ENCODE measurements at regions not wholly inside any gene's neighbourhood (a gene's known extent, or its start where the extent isn't known, plus 50 kb on each side); places are given as distances from the start of the nearest gene placed in this dataset.

DNA sequence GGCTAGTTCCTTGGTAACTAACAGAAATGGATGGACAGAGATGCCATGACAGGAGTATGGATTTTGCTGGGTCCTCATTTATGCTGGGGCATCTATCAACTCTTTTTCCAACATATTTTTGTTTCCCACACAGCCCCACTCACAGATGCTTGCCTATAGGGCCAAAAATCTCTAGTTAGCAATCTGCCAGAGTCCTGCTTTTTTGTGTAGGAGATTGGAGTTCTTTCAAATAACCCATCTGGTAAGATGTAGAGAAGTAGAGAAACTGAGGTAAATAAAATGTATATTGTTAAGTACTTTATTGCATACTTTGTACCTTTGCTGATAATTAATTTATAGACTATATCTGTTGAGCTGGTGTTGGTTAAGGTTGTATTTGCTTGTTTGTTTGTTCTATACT is 456.5 kb upstream of the GOLIM4 start:
- no peaks in the 10 kb centered on the region for H3K79me2 ChIP-seq (replicated peaks; ENCODE audit: insufficient read depth, low read length)
- no peaks in the 10 kb centered on the region for H3F3A ChIP-seq (ENCODE audit: insufficient read depth, low read length, poor library complexity, severe bottlenecking)
- no peak overlapping the region for H3K4me3 ChIP-seq (ENCODE audit: low read length)
- H3K27me3 ChIP-seq (ENCODE audit: insufficient read depth, low read depth, low read length): no peaks in the 10 kb centered on the region
- no peak overlapping the region for H3K27ac ChIP-seq (ENCODE audit: low read length)
- H3K9me2 ChIP-seq (ENCODE audit: insufficient read depth, low read length): no peaks in the 10 kb centered on the region
- H3K9me3 ChIP-seq (ENCODE audit: low read length): no peaks in the 10 kb centered on the region
- no peak overlapping the region for H3K9ac ChIP-seq (ENCODE audit: low read length)
- H3K4me2 ChIP-seq (ENCODE audit: low read length): no peak overlapping the region
- H4K20me1 ChIP-seq (ENCODE audit: insufficient read depth): no peaks in the 10 kb centered on the region
- TF ChIP-seq POLR2AphosphoS5 (IDR thresholded peaks at IDR 0.05) (no peak), EZH2 (IDR thresholded peaks at IDR 0.05; ENCODE audit: borderline replicate concordance, insufficient read depth, low read length, poor library complexity, severe bottlenecking) (no peak), TAF1 (IDR thresholded peaks at IDR 0.05; ENCODE audit: low read depth) (no peak), RAD21 (conservative IDR thresholded peaks at IDR 0.05) (no peak), EP300 (conservative IDR thresholded peaks at IDR 0.05; ENCODE audit: poor library complexity, severe bottlenecking) (no peak), MXI1 (conservative IDR thresholded peaks at IDR 0.05; ENCODE audit: poor library complexity, severe bottlenecking) (no peak), SMC3 (conservative IDR thresholded peaks at IDR 0.05; ENCODE audit: poor library complexity) (no peak)
- TF ChIP-seq, protein P1, sequence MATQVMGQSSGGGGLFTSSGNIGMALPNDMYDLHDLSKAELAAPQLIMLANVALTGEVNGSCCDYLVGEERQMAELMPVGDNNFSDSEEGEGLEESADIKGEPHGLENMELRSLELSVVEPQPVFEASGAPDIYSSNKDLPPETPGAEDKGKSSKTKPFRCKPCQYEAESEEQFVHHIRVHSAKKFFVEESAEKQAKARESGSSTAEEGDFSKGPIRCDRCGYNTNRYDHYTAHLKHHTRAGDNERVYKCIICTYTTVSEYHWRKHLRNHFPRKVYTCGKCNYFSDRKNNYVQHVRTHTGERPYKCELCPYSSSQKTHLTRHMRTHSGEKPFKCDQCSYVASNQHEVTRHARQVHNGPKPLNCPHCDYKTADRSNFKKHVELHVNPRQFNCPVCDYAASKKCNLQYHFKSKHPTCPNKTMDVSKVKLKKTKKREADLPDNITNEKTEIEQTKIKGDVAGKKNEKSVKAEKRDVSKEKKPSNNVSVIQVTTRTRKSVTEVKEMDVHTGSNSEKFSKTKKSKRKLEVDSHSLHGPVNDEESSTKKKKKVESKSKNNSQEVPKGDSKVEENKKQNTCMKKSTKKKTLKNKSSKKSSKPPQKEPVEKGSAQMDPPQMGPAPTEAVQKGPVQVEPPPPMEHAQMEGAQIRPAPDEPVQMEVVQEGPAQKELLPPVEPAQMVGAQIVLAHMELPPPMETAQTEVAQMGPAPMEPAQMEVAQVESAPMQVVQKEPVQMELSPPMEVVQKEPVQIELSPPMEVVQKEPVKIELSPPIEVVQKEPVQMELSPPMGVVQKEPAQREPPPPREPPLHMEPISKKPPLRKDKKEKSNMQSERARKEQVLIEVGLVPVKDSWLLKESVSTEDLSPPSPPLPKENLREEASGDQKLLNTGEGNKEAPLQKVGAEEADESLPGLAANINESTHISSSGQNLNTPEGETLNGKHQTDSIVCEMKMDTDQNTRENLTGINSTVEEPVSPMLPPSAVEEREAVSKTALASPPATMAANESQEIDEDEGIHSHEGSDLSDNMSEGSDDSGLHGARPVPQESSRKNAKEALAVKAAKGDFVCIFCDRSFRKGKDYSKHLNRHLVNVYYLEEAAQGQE (IDR thresholded peaks at IDR 0.05; ENCODE audit: borderline replicate concordance): no peak
- TF ChIP-seq, protein P2, sequence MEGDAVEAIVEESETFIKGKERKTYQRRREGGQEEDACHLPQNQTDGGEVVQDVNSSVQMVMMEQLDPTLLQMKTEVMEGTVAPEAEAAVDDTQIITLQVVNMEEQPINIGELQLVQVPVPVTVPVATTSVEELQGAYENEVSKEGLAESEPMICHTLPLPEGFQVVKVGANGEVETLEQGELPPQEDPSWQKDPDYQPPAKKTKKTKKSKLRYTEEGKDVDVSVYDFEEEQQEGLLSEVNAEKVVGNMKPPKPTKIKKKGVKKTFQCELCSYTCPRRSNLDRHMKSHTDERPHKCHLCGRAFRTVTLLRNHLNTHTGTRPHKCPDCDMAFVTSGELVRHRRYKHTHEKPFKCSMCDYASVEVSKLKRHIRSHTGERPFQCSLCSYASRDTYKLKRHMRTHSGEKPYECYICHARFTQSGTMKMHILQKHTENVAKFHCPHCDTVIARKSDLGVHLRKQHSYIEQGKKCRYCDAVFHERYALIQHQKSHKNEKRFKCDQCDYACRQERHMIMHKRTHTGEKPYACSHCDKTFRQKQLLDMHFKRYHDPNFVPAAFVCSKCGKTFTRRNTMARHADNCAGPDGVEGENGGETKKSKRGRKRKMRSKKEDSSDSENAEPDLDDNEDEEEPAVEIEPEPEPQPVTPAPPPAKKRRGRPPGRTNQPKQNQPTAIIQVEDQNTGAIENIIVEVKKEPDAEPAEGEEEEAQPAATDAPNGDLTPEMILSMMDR (IDR thresholded peaks at IDR 0.05; ENCODE audit: poor library complexity, severe bottlenecking): no peak
- H3K36me3 ChIP-seq (ENCODE audit: insufficient read depth, low read length): no peaks in the 10 kb centered on the region
- H2AFZ ChIP-seq (ENCODE audit: low read depth, low read length): no peak overlapping the region

DNA sequence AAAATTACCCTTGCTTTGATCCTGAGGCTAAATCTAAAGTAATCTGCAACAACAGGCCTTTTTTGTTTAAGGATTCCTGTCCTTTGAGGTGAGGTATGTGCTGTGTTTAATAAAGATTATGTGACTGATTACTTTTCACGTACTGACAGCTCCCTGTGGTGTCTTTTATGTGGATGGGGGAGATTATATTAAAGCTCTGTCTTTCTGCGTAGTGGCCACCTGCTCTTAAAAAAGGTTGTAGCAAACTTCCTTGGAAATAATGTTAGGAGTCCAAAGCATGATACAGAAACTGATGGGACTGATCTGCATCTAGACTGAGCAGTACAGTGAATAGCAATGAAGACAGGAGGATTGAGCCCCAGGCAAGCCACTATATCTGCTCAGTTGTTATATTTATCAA is 453.0 kb upstream of the GOLIM4 start:
- TF ChIP-seq EZH2 (IDR thresholded peaks at IDR 0.05; ENCODE audit: borderline replicate concordance, insufficient read depth, low read length, poor library complexity, severe bottlenecking): no peak
- TF ChIP-seq, protein P2 (IDR thresholded peaks at IDR 0.05; ENCODE audit: poor library complexity, severe bottlenecking): no peak
- TF ChIP-seq, protein P1 (IDR thresholded peaks at IDR 0.05; ENCODE audit: borderline replicate concordance): no peak
- TF ChIP-seq EP300 (conservative IDR thresholded peaks at IDR 0.05; ENCODE audit: poor library complexity, severe bottlenecking): no peak
- TF ChIP-seq RAD21 (conservative IDR thresholded peaks at IDR 0.05): no peak
- TF ChIP-seq TAF1 (IDR thresholded peaks at IDR 0.05; ENCODE audit: low read depth): no peak
- TF ChIP-seq SMC3 (conservative IDR thresholded peaks at IDR 0.05; ENCODE audit: poor library complexity): no peak
- no peaks in the 10 kb centered on the region for H3F3A ChIP-seq (ENCODE audit: insufficient read depth, low read length, poor library complexity, severe bottlenecking)
- no peaks in the 10 kb centered on the region for H3K9me2 ChIP-seq (ENCODE audit: insufficient read depth, low read length)
- H3K9ac ChIP-seq (ENCODE audit: low read length): no peak overlapping the region
- H3K36me3 ChIP-seq (ENCODE audit: insufficient read depth, low read length): no peaks in the 10 kb centered on the region
- no peak overlapping the region for H3K4me3 ChIP-seq (ENCODE audit: low read length)
- no peak overlapping the region for H3K27ac ChIP-seq (ENCODE audit: low read length)
- no peaks in the 10 kb centered on the region for H4K20me1 ChIP-seq (ENCODE audit: insufficient read depth)
- H3K9me3 ChIP-seq (ENCODE audit: low read length): no peaks in the 10 kb centered on the region
- H3K27me3 ChIP-seq (ENCODE audit: insufficient read depth, low read depth, low read length): no peaks in the 10 kb centered on the region
- H3K79me2 ChIP-seq (replicated peaks; ENCODE audit: insufficient read depth, low read length): no peaks in the 10 kb centered on the region
- H2AFZ ChIP-seq (ENCODE audit: low read depth, low read length): no peak overlapping the region
- no peak overlapping the region for H3K4me2 ChIP-seq (ENCODE audit: low read length)
